ENCODE measurements at regions not wholly inside any gene's neighbourhood (a gene's known extent, or its start where the extent isn't known, plus 50 kb on each side); places are given as distances from the start of the nearest gene placed in this dataset.
"Not testable (repeated sequence)": the region's sequence is repeated elsewhere in the genome, so short reads cannot be mapped to it uniquely, and the experiment has no call there.

DNA sequence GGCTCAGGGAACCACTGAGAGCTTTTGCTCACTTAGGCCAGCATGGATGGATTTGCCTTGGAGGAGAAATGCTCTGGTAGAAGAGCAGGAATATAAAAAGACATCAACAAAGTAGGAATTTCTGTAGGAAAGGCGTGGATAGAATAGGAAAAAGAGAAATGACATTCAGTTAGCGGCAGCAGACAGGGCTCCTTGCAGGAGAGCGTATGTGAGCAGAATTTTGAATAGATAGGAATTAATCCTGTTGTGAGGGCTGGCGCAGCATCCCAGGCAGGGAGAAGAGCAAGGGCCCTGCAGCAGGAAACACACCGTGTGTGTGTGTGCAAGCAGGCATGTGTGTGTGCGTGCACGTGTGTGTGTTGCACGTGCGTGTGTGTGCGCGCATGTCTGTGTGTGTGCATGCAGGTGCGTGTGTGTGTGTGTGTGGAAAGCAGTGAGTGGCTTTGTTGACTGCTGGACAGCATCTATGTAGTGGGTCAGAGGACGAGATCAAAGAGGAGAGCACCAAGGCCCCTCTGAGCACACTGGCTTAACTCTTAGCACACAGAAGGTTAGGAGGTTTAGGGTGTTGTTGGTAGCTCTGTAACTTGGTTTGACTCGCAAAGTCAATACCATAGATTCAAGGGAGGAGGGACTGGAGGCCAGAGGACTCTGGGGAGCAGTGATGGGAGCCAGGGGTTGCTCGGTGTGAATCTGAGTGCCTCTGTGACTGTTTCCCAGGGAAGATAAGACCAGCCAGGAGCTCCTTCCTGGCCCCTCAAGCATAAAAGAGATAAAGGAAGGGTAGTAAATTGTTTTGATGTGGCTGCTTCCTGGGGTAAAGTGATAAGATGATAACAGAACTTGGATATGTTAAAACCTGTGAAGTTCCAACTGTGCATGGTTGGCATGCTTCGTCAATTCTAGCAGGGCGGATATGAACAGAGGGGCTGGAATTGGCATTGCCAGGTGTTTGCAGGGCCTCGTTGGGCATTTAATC, 639.5 kb downstream of the NR2F2 start:
- peaks cover 11 to 19% of the 10 kb centered on the region in 2 donors for H3K9me3 Mint-ChIP-seq
- H3K27me3 Mint-ChIP-seq, result no peaks in the 10 kb centered on the region
- H3K27ac Mint-ChIP-seq, result no peak overlapping the region
- H3K4me3 Mint-ChIP-seq, result no peak overlapping the region
- DNase-seq, result no peak
- no peaks in the 10 kb centered on the region for H3K4me1 Mint-ChIP-seq
- ATAC-seq, result no peak

DNA sequence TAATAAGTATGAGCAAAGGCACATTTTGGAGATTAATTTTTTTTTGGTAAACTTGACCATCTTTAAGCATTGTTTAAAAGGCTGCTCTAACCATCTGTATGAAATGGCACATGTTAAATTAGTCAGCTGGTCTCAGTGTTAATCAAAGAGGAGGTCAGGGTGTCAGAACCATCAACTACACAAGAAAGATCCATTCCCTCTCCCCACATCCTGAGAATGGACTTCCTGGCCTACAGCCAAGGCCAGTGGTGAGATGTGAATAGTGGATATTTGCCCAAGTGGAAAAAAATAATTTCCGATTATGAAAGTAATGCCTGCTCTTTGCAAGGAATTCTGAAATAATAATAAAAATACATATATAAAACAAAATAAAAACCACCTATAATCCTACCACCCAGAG, 641.7 kb downstream of the NR2F2 start:
- Mint-ChIP-seq H3K27me3 (no peaks in the 10 kb centered on the region), H3K27ac (no peak overlapping the region), H3K4me1 (no peaks in the 10 kb centered on the region), H3K4me3 (no peak overlapping the region), H3K9me3 (peaks cover 6 to 12% of the 10 kb centered on the region in 2 donors)
- ATAC-seq (no peak), DNase-seq (no peak)

DNA sequence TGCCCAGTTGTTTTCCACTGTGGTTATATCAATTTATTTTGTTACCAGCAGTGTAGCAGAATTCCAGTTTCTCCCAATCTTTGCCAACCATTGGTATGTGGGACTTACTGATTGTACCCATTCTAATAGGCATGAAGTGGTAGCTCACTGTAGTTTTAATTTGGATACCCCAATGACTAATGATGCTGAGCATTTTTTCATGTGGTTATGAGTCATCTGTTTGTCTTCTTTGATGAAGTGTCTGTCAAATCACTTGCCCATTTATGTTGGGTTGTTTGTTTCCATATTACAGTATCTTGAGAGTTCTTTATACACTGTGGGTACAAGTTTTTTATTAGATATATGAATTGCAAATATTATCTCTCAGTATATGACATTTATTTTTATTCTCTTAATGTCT, 644.3 kb downstream of the NR2F2 start:
- no peak overlapping the region for H3K27ac Mint-ChIP-seq

DNA sequence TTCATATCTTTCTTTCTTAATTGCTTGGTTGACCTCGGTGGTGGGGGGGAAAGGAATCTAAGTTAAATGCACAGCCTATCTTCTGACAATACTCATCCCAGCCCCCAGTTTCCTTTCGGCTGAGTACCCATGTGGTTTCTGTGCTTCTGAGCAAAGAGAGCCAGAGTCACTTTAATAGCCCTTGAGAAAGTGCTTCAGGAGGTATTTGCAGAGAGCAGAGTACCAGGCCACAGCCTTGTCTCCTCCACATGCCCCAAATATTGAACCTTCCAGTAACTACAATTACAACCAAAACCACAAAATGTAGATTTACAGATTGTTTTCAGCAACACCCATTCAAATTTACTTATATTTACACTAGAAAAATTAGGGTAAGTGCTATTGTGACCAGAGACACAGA, 647.4 kb downstream of the NR2F2 start:
- H3K27ac Mint-ChIP-seq, result no peak overlapping the region
- H3K4me1 Mint-ChIP-seq, result no peaks in the 10 kb centered on the region
- ATAC-seq, result no peak
- H3K9me3 Mint-ChIP-seq, result no peaks in the 10 kb centered on the region
- no peak for DNase-seq
- no peaks in the 10 kb centered on the region for H3K27me3 Mint-ChIP-seq
- H3K4me3 Mint-ChIP-seq, result no peak overlapping the region

More for the DNA sequence above, 644.3 kb downstream of the NR2F2 start:
- Mint-ChIP-seq H3K9me3 (peaks cover 2% of the 10 kb centered on the region in 2 donors), H3K4me1 (no peaks in the 10 kb centered on the region), H3K4me3 (no peak overlapping the region), H3K27me3 (no peaks in the 10 kb centered on the region)
- no peak for ATAC-seq
- no peak for DNase-seq

DNA sequence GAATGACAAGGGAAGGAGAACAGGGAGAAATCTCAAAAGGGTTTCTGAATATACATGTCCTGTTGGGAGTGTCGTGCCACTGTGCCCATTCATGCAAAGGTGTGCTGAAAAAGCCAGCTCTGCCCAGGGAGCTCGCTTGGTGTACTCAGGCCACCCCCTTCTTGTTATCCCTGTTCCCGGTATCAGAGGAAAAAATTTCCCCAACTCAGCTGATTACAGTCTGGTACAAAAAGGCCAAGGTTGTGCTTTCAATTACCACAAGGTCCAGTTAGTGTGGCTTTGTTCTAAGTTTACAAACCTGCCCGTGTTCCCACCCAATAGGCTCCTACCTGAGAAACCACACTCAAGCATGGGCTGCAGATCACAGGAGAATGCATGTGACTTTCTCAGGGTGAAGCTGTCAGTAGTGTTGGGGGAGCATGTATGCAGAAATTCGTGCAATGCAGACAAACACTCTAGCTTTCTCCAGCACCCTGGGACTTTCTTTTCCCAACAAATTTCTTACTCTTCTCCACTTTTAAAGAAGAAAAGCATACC, 648.5 kb downstream of the NR2F2 start:
- DNase-seq, result no peak
- H3K27ac Mint-ChIP-seq, result no peak overlapping the region
- no peak for ATAC-seq
- no peak overlapping the region for H3K4me3 Mint-ChIP-seq
- no peaks in the 10 kb centered on the region for H3K4me1 Mint-ChIP-seq
- no peaks in the 10 kb centered on the region for H3K27me3 Mint-ChIP-seq
- no peaks in the 10 kb centered on the region for H3K9me3 Mint-ChIP-seq

DNA sequence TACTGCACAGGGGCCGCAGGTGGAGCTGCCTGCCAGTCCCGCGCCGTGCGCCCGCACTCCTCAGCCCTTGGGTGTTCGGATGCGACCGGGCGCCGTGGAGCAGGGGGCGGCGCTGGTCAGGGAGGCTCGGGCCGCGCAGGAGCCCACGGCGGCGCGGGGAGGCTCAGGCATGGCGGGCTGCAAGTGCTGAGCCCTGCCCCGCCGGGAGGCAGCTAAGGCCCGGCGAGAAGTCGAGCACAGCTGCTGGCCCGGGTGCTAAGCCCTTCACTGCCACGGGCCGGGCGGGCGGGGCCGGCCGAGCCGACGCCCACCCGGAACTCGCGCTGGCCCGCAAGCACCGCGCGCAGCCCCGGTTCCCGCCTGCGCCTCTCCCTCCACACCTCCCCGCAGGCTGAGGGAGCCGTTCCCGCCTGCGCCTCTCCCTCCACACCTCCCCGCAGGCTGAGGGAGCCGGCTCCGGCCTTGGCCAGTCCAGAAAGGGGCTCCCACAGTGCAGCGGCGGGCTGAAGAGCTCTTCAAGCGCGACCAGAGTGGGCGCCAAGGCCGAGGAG, 653.7 kb downstream of the NR2F2 start:
- H3K4me3 Mint-ChIP-seq, H3K9me3 Mint-ChIP-seq, H3K4me1 Mint-ChIP-seq, ATAC-seq, H3K27me3 Mint-ChIP-seq, H3K27ac Mint-ChIP-seq, DNase-seq: not testable (repeated sequence)

DNA sequence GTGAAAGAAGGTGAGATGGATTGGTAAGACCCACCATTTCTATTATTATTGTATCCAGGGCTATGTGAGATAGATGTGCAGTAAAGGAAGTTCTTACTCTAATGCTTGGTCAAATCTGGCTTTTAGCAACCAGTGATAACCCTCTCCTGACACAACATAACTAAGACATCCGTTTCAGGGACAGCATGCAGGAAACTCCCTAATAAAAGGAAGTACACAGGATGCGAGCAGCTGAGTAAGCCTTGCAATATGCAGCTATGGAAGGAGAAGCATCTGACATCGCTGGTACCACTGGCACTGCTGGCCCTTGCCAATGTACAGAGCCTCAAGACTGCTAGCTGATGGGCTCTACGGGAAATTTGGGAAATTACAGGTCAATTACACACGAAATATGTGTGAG, 662.3 kb downstream of the NR2F2 start:
- H3K4me1 Mint-ChIP-seq, result no peaks in the 10 kb centered on the region
- ATAC-seq (no peak), DNase-seq (no peak)
- H3K27ac Mint-ChIP-seq, result no peak overlapping the region
- no peaks in the 10 kb centered on the region for H3K27me3 Mint-ChIP-seq
- H3K9me3 Mint-ChIP-seq, result peaks cover 6 to 29% of the 10 kb centered on the region in 2 donors
- no peak overlapping the region for H3K4me3 Mint-ChIP-seq

DNA sequence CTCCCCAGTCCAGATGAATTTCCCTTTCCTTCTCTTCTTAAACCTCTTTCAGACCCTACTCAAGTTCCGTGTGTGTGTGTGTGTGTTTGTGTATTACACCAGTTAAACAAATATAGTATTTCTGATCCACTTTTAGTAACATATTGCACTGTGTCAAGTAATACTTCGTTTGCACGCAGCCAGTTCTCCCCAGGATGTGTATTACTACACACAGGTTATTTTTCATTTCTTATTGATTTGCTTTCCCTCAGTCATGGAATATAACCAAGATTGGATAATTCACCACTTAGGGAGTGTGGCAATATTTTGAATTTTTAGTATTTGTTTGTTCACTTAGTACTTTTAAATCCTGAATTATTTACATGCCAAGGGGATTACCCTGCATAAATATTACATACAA, 667.0 kb downstream of the NR2F2 start:
- no peak for ATAC-seq
- no peak overlapping the region for H3K4me3 Mint-ChIP-seq
- no peak for DNase-seq
- H3K4me1 Mint-ChIP-seq, result no peaks in the 10 kb centered on the region
- H3K27ac Mint-ChIP-seq, result no peak overlapping the region
- peaks cover 5 to 7% of the 10 kb centered on the region in 2 donors for H3K9me3 Mint-ChIP-seq
- H3K27me3 Mint-ChIP-seq, result no peaks in the 10 kb centered on the region

DNA sequence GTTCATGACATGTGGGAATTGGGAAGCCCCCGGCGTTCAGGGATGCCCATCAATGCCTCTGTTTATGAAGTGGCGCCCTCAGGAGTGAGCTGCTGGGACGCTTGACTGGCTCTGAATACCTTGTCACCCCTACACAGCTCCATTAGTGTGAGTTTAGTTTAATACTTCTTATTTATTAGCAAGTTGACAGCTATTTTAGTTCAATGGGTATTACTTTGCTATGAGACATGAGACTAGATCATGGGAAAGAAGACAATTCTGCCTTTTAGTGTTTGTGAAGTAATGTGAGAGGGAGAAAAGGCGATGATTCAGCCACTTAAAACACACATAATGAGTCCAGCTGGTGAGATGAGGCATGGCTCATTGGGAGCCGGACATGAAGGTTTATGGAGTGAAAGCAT, 678.5 kb downstream of the NR2F2 start:
- ATAC-seq (no peak), DNase-seq (no peak)
- H3K27ac Mint-ChIP-seq, result no peak overlapping the region
- no peaks in the 10 kb centered on the region for H3K4me1 Mint-ChIP-seq
- H3K9me3 Mint-ChIP-seq, result peaks cover 0 to 5% of the 10 kb centered on the region in 2 donors
- no peak overlapping the region for H3K4me3 Mint-ChIP-seq
- no peaks in the 10 kb centered on the region for H3K27me3 Mint-ChIP-seq

DNA sequence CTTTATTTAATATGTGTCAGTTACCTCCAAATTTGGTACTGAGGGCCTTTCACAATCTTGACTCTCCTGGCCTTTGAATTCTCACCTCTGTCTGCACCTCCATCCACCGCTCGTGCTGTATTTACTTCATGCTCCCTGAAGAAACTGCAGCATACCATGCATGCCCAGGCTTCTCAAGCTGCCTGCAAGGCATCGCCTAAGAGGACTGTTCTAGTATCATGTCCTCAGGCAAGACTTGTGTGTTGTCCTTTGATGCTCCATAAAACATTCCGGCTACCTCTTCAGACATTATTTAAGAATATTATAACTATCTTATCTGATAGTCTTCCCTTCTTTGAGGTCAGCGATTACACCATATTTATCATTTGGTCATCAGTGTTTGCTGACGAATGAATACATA, 682.5 kb downstream of the NR2F2 start:
- no peaks in the 10 kb centered on the region for H3K4me1 Mint-ChIP-seq
- no peaks in the 10 kb centered on the region for H3K27me3 Mint-ChIP-seq
- no peak overlapping the region for H3K27ac Mint-ChIP-seq
- H3K4me3 Mint-ChIP-seq, result no peak overlapping the region
- ATAC-seq (no peak), DNase-seq (no peak)
- peaks cover 2 to 4% of the 10 kb centered on the region in 2 donors for H3K9me3 Mint-ChIP-seq

DNA sequence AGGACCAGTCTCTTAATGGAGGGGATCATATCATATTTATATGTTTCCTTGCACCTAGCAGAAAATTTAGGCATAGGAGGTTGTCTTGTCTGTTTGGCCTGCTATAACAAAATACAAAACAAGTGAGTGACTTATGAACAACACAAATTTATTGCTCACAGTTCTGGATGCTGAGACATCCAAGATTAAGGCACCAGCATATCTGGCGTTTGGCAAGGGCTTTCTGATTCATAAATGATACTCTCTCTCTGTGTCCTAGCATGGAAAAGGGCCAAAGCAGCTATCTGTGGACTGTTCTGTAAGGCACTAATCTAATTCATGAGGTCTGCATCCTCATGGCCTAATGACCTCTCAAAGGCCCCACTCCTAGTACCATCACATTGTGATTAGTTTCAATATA, 683.0 kb downstream of the NR2F2 start:
- Mint-ChIP-seq H3K27ac (no peak overlapping the region), H3K9me3 (peaks cover 0 to 4% of the 10 kb centered on the region in 2 donors), H3K27me3 (no peaks in the 10 kb centered on the region), H3K4me3 (no peak overlapping the region), H3K4me1 (no peaks in the 10 kb centered on the region)
- no peak for DNase-seq
- no peak for ATAC-seq

DNA sequence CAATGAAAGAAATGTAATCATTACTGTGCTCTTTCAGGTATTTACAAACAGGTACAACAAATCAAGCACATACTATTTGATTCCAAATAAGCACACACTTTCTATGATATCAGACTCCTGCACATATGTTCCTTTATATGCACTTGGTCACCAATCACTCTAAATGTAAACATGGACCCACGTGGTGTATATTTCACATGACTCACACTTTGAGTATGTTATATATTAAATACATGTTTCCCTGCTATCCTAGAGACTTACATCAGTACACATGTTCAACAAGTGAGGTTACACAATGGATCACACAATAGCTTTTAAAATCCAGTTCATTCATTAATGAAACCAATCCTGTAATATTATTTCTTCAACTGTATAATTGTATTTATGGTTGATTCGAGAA, 683.5 kb downstream of the NR2F2 start:
- H3K27ac Mint-ChIP-seq, result no peak overlapping the region
- H3K4me1 Mint-ChIP-seq, result no peaks in the 10 kb centered on the region
- no peaks in the 10 kb centered on the region for H3K27me3 Mint-ChIP-seq
- DNase-seq, result no peak
- ATAC-seq, result no peak
- H3K9me3 Mint-ChIP-seq, result peaks cover 0 to 4% of the 10 kb centered on the region in 2 donors
- H3K4me3 Mint-ChIP-seq, result no peak overlapping the region

DNA sequence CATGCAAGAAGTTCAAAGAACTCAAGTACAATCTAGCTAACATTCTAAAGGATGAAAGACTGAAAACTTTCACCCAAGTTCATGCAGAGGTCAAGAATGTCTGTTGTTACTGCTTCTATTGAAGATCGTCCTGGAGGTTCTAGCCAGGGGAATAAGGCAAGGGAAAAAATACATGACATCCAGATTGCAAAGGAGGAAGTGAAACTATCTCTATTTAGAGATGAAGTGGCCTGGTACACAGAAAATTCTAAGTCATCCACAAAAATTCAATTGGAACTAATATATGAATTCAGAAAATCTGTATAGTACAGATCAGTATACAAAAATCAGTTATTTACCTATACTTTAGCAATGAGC, 693.0 kb downstream of the NR2F2 start:
- Mint-ChIP-seq H3K27ac (no peak overlapping the region), H3K4me1 (no peaks in the 10 kb centered on the region), H3K4me3 (no peak overlapping the region), H3K9me3 (no peaks in the 10 kb centered on the region), H3K27me3 (no peaks in the 10 kb centered on the region)
- DNase-seq, result no peak
- no peak for ATAC-seq

DNA sequence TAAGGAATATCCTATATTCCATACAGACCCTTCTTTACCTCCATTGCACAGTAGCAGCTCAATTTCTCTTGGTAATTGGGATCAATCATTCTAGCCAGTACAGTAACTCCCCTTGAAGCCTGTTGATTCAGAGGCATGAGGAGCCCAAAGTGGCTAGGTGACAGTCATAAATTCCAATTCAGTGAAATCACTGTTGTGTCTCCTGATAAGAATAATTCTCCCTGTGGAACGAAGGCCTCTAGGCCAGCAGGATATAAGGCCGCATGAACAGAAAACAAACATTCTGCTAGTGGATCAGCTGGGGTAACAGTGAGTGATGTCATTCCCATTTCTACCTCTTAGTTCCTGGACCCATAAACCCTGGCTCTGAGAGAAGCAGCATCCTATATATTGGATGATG, 696.3 kb downstream of the NR2F2 start:
- ATAC-seq (no peak), DNase-seq (no peak)
- Mint-ChIP-seq H3K27me3 (no peaks in the 10 kb centered on the region), H3K4me3 (no peak overlapping the region), H3K27ac (no peak overlapping the region), H3K9me3 (peaks cover 0 to 10% of the 10 kb centered on the region in 2 donors), H3K4me1 (no peaks in the 10 kb centered on the region)

DNA sequence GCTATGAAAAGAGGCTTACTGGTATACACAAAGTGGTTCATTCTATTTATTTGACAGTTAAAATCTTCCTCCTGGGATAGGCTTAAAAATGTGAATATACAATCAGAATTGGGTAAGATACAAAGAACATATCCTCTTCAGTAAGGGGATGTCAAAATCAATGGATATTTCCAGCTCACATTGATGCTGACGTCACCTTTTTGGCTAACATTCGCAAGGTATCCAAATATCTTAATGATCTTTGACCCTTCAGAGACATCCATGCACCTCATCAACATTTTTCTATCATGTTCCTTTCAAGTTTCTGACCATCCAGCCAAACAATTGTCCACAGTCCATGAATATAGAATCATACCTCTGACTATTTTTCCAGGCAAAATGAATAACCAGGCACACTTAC, 697.3 kb downstream of the NR2F2 start:
- H3K27me3 Mint-ChIP-seq, result no peaks in the 10 kb centered on the region
- H3K27ac Mint-ChIP-seq, result no peak overlapping the region
- no peak overlapping the region for H3K4me3 Mint-ChIP-seq
- ATAC-seq (no peak), DNase-seq (no peak)
- H3K9me3 Mint-ChIP-seq, result peaks cover 0 to 10% of the 10 kb centered on the region in 2 donors
- no peaks in the 10 kb centered on the region for H3K4me1 Mint-ChIP-seq

DNA sequence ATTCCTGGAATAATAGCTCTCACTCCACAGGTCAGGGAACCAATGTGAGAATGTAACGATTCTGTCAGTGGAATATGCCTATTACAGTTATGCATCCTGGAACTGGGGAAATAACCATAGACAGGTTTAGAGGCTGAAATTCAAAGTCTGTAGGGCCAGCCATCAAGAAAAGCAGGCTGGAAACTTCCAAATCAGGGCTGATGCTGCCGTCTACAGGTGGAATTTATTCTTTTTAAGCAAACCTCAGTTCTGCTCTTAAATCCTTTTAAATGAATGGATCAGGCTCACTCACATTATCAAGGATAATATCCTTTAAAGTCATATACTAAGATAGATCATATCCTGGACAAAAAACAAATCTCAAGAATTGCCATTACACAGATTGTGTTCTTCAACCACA, 699.8 kb downstream of the NR2F2 start:
- H3K27ac Mint-ChIP-seq, result no peak overlapping the region

More for the DNA sequence above, 699.8 kb downstream of the NR2F2 start:
- ATAC-seq (no peak), DNase-seq (no peak)
- Mint-ChIP-seq H3K4me3 (no peak overlapping the region), H3K27me3 (no peaks in the 10 kb centered on the region), H3K9me3 (peaks cover 0 to 10% of the 10 kb centered on the region in 2 donors), H3K4me1 (no peaks in the 10 kb centered on the region)
